ENCODE measurements at regions not wholly inside any gene's neighbourhood (a gene's known extent, or its start where the extent isn't known, plus 50 kb on each side); places are given as distances from the start of the nearest gene placed in this dataset.

GRCh38 chr9:81370650-81371049 lies 318.7 kb downstream of the TLE1 start:
- no TSS peak for BruUV-seq (replicated peaks)
- no peak overlapping the region for H3K27ac Mint-ChIP-seq (ENCODE audit: low read depth, unreplicated experiment)

GRCh38 chr9:81370096-81370495 lies 319.3 kb downstream of the TLE1 start:
- BruUV-seq (replicated peaks): no TSS peak
- intact Hi-C loops (cut with micrococcal nuclease): no loop called here
- ChIA-PET POLR2A (no interaction called here), CTCF (no interaction called here)
- no peaks in the 10 kb centered on the region for H3K4me1 Mint-ChIP-seq (ENCODE audit: insufficient read depth, unreplicated experiment)
- H3K4me3 Mint-ChIP-seq (ENCODE audit: unreplicated experiment): no peak overlapping the region
- no peaks in the 10 kb centered on the region for H3K36me3 Mint-ChIP-seq (ENCODE audit: insufficient read depth, unreplicated experiment)
- H3K27ac Mint-ChIP-seq (ENCODE audit: low read depth, unreplicated experiment): no peak overlapping the region
- TF ChIP-seq CTCF (IDR thresholded peaks at IDR 0.05; ENCODE audit: unreplicated experiment): no peak
- no peak for DNase-seq (ENCODE audit: unreplicated experiment)
- no peaks in the 10 kb centered on the region for H3K27me3 Mint-ChIP-seq (ENCODE audit: insufficient read depth, unreplicated experiment)
- H3K9me3 Mint-ChIP-seq (ENCODE audit: unreplicated experiment): peaks cover 6% of the 10 kb centered on the region

More at GRCh38 chr9:81370650-81371049, 318.7 kb downstream of the TLE1 start:
- H3K36me3 Mint-ChIP-seq (ENCODE audit: insufficient read depth, unreplicated experiment): no peaks in the 10 kb centered on the region
- ChIA-PET POLR2A (no interaction called here), CTCF (no interaction called here)
- no peaks in the 10 kb centered on the region for H3K27me3 Mint-ChIP-seq (ENCODE audit: insufficient read depth, unreplicated experiment)
- no peak overlapping the region for H3K4me3 Mint-ChIP-seq (ENCODE audit: unreplicated experiment)
- peaks cover 6% of the 10 kb centered on the region for H3K9me3 Mint-ChIP-seq (ENCODE audit: unreplicated experiment)
- H3K4me1 Mint-ChIP-seq (ENCODE audit: insufficient read depth, unreplicated experiment): no peaks in the 10 kb centered on the region
- intact Hi-C loops (cut with micrococcal nuclease): no loop called here
- no peak for TF ChIP-seq CTCF (IDR thresholded peaks at IDR 0.05; ENCODE audit: unreplicated experiment)
- no peak for DNase-seq (ENCODE audit: unreplicated experiment)

- no peak for TF ChIP-seq CTCF (IDR thresholded peaks at IDR 0.05; ENCODE audit: unreplicated experiment)
- ChIA-PET CTCF (no interaction called here), POLR2A (interaction anchor here (0.6 to 0.7 kb wide), 2 partner anchors 14 to 153 kb away, joined by 3 read pairs; no protein-coding TSS in a partner anchor)
- BruUV-seq (replicated peaks): no TSS peak
- no peaks in the 10 kb centered on the region for H3K4me1 Mint-ChIP-seq (ENCODE audit: insufficient read depth, unreplicated experiment)
- H3K4me3 Mint-ChIP-seq (ENCODE audit: unreplicated experiment): no peak overlapping the region
- no peaks in the 10 kb centered on the region for H3K36me3 Mint-ChIP-seq (ENCODE audit: insufficient read depth, unreplicated experiment)
- intact Hi-C loops (cut with micrococcal nuclease): no loop called here
- peaks cover 6% of the 10 kb centered on the region for H3K9me3 Mint-ChIP-seq (ENCODE audit: unreplicated experiment)
- H3K27me3 Mint-ChIP-seq (ENCODE audit: insufficient read depth, unreplicated experiment): no peaks in the 10 kb centered on the region
- H3K27ac Mint-ChIP-seq (ENCODE audit: low read depth, unreplicated experiment): no peak overlapping the region
- DNase-seq (ENCODE audit: unreplicated experiment): no peak
Measured at GRCh38 chr9:81369121-81369520, 320.2 kb downstream of the TLE1 start.

- no peaks in the 10 kb centered on the region for H3K36me3 Mint-ChIP-seq (ENCODE audit: insufficient read depth, unreplicated experiment)
- TF ChIP-seq CTCF (IDR thresholded peaks at IDR 0.05; ENCODE audit: unreplicated experiment): no peak
- CTCF ChIA-PET: interaction anchor here (0.7 to 0.8 kb wide), 2 partner anchors 20 to 1792 kb away, joined by 3 read pairs; partner anchors contain the start of gene TLE4
- BruUV-seq (replicated peaks): no TSS peak
- H3K27me3 Mint-ChIP-seq (ENCODE audit: insufficient read depth, unreplicated experiment): no peaks in the 10 kb centered on the region
- no peak overlapping the region for H3K4me3 Mint-ChIP-seq (ENCODE audit: unreplicated experiment)
- POLR2A ChIA-PET: no interaction called here
- peak; percentile 10 for DNase-seq (ENCODE audit: unreplicated experiment)
- no peaks in the 10 kb centered on the region for H3K4me1 Mint-ChIP-seq (ENCODE audit: insufficient read depth, unreplicated experiment)
- peaks cover 14% of the 10 kb centered on the region for H3K9me3 Mint-ChIP-seq (ENCODE audit: unreplicated experiment)
- intact Hi-C loops (cut with micrococcal nuclease): no loop called here
- no peak overlapping the region for H3K27ac Mint-ChIP-seq (ENCODE audit: low read depth, unreplicated experiment)
Measured at GRCh38 chr9:81363916-81364480, 325.3 kb downstream of the TLE1 start.

Measured in MCF 10A (cell line).